Panc1 (cell line): ENCODE measurements at regions not wholly inside any gene's neighbourhood (a gene's known extent, or its start where the extent isn't known, plus 50 kb on each side); places are given as distances from the start of the nearest gene placed in this dataset.

Source experiments
- ATAC-seq: fragments of 200-7000 bp; cut with Tn5 transposase; 2 replicates; pipeline ENCODE4 v1.9.1; 2020; ENCODE audit warnings: mild to moderate bottlenecking, moderate library complexity
- BruUV-seq: library from RNA; stranded (reverse); fragments of 400-500 nt; replicated peaks from 2 replicates; lab custom pipeline; 2021; lab: Mats Ljungman, UMichigan
- CTCF ChIA-PET: fragments of 300-600 bp; sonication (Branson Sonifier 250); formaldehyde crosslinking; loops from one replicate; lab custom pipeline; 2022; ENCODE audit warnings: antibody characterized with exemption; lab: Charles Lee
- POLR2A ChIA-PET: fragments of 300-600 bp; sonication (Branson Sonifier 250); formaldehyde crosslinking; loops from one replicate; lab custom pipeline; 2022; ENCODE audit warnings: antibody characterized with exemption; lab: Charles Lee
- DNase-seq: peaks from one replicate; pipeline ENCODE4 v3.0.0-alpha.2; 2010; ENCODE audit warnings: low read depth, low spot score
- H3K27ac ChIP-seq: 2 replicates; pipeline ENCODE4 v1.5.1; 2011; ENCODE audit warnings: mild to moderate bottlenecking, low read length, inconsistent platforms
- H3K27me3 ChIP-seq: fragments of 200-500 bp; sonication (Bioruptor generic); 2 replicates; pipeline ENCODE4 v1.6.0; 2014; ENCODE audit warnings: low read length, inconsistent platforms; ENCODE audit not compliant: control insufficient read depth, insufficient read depth
- H3K36me3 ChIP-seq: fragments of 200-500 bp; sonication (Bioruptor generic); 2 replicates; pipeline ENCODE4 v1.5.1; 2014; ENCODE audit warnings: inconsistent platforms, mild to moderate bottlenecking, low read length, moderate library complexity; ENCODE audit not compliant: control insufficient read depth, insufficient read depth
- H3K4me1 ChIP-seq: 2 replicates; pipeline ENCODE4 v1.5.1; 2011; ENCODE audit warnings: inconsistent platforms, mild to moderate bottlenecking, low read length, moderate library complexity; ENCODE audit not compliant: control insufficient read depth, insufficient read depth
- H3K4me3 ChIP-seq, 2 experiments: 2 replicates each; pipeline ENCODE4 v1.5.1; 2011 to 2012; ENCODE audit warnings: low read depth in 2 of 2, low read length in 2 of 2, mild to moderate bottlenecking in 2 of 2, inconsistent platforms in 1 of 2, moderate library complexity in 1 of 2
- H3K9me3 ChIP-seq: fragments of 200-500 bp; sonication (Bioruptor generic); 2 replicates; pipeline ENCODE4 v1.5.1; 2014; ENCODE audit warnings: low read depth, mild to moderate bottlenecking, inconsistent platforms, low read length, moderate library complexity; ENCODE audit not compliant: control insufficient read depth, insufficient read depth
- POLR2AphosphoS5 ChIP-seq: IDR thresholded peaks from 2 replicates; pipeline ENCODE4 v1.6.1; 2012; ENCODE audit warnings: mild to moderate bottlenecking, low read depth, low read length, moderate library complexity
- SIN3A ChIP-seq: IDR thresholded peaks from 2 replicates; pipeline ENCODE4 v1.6.1; 2012; ENCODE audit warnings: low read depth, mild to moderate bottlenecking, low read length, moderate library complexity, borderline replicate concordance; ENCODE audit not compliant: insufficient read depth
- TCF7L2 ChIP-seq: IDR thresholded peaks from 2 replicates; pipeline ENCODE4 v1.6.1; 2011; ENCODE audit warnings: mild to moderate bottlenecking, low read depth, low read length, inconsistent platforms
- in situ Hi-C: cut with HindIII; loops from 2 replicates; pipeline ENCODE4 v1.10.0; 2016; ENCODE audit warnings: low sequenced_read_pairs, low pct_unique_long_range_greater_than_20kb
- intact Hi-C: fragments of 100-400 bp; cut with micrococcal nuclease; formaldehyde crosslinking; loops from one replicate; pipeline ENCODE4 v1.10.0; 2022; ENCODE audit not compliant: unreplicated experiment
- TF ChIP-seq, protein P1 (sequence below), 2 experiments: IDR thresholded peaks; 2 replicates each; pipeline ENCODE4 v1.6.1; 2011 to 2012; ENCODE audit warnings: low read depth in 2 of 2, control low read depth in 1 of 2, low read length in 1 of 2, mild to moderate bottlenecking in 1 of 2, moderate library complexity in 1 of 2; ENCODE audit not compliant: insufficient read depth in 1 of 2
- TF ChIP-seq, protein P2 (sequence below): fragments of 450-650 bp; IDR thresholded peaks from 2 replicates; pipeline ENCODE4 v1.5.1; 2017; ENCODE audit warnings: mild to moderate bottlenecking

DNA sequence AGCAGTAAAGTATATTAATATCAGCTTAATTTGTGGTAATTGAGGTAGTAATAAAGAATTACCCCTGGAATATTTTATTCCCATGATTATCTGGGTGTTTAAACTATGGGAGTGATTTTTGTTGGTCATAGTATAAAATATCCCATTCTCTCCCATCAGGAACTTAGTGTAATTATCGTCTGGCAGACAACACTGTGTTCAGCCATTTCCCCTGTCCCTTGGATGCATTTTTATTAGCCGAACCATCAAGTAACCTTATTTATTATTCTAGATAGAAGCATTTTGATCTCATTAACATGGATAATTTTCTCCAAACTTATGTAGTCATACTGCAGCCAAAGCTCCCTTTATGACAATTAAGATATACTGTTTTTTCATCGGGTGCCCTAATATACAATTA is 320.8 kb downstream of the MAT2B start:
- in situ Hi-C loops, result no loop called here
- Histone ChIP-seq H3K27me3 (no peaks in the 10 kb centered on the region), H3K4me3 (no peak overlapping the region), H3K36me3 (no peaks in the 10 kb centered on the region), H3K27ac (no peak overlapping the region), H3K4me1 (no peaks in the 10 kb centered on the region), H3K9me3 (no peaks in the 10 kb centered on the region)
- BruUV-seq, result no TSS peak
- intact Hi-C loops, result no loop called here
- POLR2A ChIA-PET, result no interaction called here
- ATAC-seq (no peak), DNase-seq (no peak)
- TF ChIP-seq POLR2AphosphoS5 (no peak), TCF7L2 (no peak), SIN3A (no peak)
- TF ChIP-seq, protein P1, sequence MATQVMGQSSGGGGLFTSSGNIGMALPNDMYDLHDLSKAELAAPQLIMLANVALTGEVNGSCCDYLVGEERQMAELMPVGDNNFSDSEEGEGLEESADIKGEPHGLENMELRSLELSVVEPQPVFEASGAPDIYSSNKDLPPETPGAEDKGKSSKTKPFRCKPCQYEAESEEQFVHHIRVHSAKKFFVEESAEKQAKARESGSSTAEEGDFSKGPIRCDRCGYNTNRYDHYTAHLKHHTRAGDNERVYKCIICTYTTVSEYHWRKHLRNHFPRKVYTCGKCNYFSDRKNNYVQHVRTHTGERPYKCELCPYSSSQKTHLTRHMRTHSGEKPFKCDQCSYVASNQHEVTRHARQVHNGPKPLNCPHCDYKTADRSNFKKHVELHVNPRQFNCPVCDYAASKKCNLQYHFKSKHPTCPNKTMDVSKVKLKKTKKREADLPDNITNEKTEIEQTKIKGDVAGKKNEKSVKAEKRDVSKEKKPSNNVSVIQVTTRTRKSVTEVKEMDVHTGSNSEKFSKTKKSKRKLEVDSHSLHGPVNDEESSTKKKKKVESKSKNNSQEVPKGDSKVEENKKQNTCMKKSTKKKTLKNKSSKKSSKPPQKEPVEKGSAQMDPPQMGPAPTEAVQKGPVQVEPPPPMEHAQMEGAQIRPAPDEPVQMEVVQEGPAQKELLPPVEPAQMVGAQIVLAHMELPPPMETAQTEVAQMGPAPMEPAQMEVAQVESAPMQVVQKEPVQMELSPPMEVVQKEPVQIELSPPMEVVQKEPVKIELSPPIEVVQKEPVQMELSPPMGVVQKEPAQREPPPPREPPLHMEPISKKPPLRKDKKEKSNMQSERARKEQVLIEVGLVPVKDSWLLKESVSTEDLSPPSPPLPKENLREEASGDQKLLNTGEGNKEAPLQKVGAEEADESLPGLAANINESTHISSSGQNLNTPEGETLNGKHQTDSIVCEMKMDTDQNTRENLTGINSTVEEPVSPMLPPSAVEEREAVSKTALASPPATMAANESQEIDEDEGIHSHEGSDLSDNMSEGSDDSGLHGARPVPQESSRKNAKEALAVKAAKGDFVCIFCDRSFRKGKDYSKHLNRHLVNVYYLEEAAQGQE (IDR thresholded peaks at IDR 0.05; ENCODE audit: insufficient read depth in 1 of 2, low read depth in 2 of 2, low read length in 1 of 2), result no peak
- TF ChIP-seq, protein P2, sequence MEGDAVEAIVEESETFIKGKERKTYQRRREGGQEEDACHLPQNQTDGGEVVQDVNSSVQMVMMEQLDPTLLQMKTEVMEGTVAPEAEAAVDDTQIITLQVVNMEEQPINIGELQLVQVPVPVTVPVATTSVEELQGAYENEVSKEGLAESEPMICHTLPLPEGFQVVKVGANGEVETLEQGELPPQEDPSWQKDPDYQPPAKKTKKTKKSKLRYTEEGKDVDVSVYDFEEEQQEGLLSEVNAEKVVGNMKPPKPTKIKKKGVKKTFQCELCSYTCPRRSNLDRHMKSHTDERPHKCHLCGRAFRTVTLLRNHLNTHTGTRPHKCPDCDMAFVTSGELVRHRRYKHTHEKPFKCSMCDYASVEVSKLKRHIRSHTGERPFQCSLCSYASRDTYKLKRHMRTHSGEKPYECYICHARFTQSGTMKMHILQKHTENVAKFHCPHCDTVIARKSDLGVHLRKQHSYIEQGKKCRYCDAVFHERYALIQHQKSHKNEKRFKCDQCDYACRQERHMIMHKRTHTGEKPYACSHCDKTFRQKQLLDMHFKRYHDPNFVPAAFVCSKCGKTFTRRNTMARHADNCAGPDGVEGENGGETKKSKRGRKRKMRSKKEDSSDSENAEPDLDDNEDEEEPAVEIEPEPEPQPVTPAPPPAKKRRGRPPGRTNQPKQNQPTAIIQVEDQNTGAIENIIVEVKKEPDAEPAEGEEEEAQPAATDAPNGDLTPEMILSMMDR, result no peak
- CTCF ChIA-PET, result no interaction called here

DNA sequence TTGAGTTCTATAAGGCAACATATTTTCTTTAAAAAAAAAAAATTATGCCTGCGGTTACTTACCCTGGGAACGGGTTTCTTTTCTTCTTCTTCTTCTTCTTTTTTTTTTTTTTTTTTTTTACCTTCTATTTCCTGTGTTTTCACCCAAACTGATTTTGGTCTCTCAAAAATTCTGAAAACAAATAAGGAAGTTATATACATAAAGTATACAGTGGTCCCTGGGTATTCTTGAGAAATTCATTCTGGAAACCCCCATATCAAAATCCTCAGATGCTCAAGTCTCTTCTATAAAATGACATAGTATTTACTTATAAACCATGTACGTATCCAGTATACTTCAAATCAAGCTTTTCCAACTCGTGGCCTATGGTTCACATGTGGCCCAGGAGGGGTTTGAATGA is 326.7 kb downstream of the MAT2B start:
- ChIA-PET POLR2A (no interaction called here), CTCF (no interaction called here)
- BruUV-seq, result no TSS peak
- no peak for DNase-seq
- Histone ChIP-seq H3K27ac (no peak overlapping the region), H3K4me3 (no peak overlapping the region), H3K9me3 (no peaks in the 10 kb centered on the region), H3K36me3 (no peaks in the 10 kb centered on the region), H3K27me3 (no peaks in the 10 kb centered on the region), H3K4me1 (no peaks in the 10 kb centered on the region)
- TF ChIP-seq SIN3A (no peak), TCF7L2 (no peak), POLR2AphosphoS5 (no peak)
- TF ChIP-seq, protein P2, result no peak
- TF ChIP-seq, protein P1 (IDR thresholded peaks at IDR 0.05; ENCODE audit: insufficient read depth in 1 of 2, low read depth in 2 of 2, low read length in 1 of 2), result no peak
- intact Hi-C loops, result no loop called here
- ATAC-seq, result no peak
- in situ Hi-C loops, result no loop called here
